Immature natural killer cell (primary cell): ENCODE measurements at regions not wholly inside any gene's neighbourhood (a gene's known extent, or its start where the extent isn't known, plus 50 kb on each side); places are given as distances from the start of the nearest gene placed in this dataset.

Experiments used
- DNase-seq, 3 donors: peaks; one replicate each; pipeline ENCODE4 v3.0.0; 2022; ENCODE audit warnings: mixed read lengths in 1 of 3
- H3K27ac Mint-ChIP-seq, 6 donors: one replicate each; pipeline ENCODE4 v1.8.0; 2020; ENCODE audit warnings: mixed read lengths in 6 of 6, mild to moderate bottlenecking in 5 of 6, inconsistent platforms in 4 of 6, moderate library complexity in 3 of 6
- H3K27me3 Mint-ChIP-seq, 3 donors: one replicate each; pipeline ENCODE4 v1.8.0; 2020 to 2021; ENCODE audit warnings: low read depth in 3 of 3, mild to moderate bottlenecking in 3 of 3, mixed read lengths in 3 of 3, moderate library complexity in 3 of 3, inconsistent platforms in 1 of 3
- H3K36me3 Mint-ChIP-seq, 3 donors: one replicate each; pipeline ENCODE4 v1.8.0; 2020; ENCODE audit warnings: mixed read lengths in 3 of 3, inconsistent platforms in 2 of 3, mild to moderate bottlenecking in 2 of 3
- H3K4me1 Mint-ChIP-seq, 2 donors: one replicate each; pipeline ENCODE4 v1.8.0; 2020; ENCODE audit warnings: inconsistent platforms in 2 of 2, mild to moderate bottlenecking in 2 of 2, mixed read lengths in 2 of 2, moderate library complexity in 1 of 2
- H3K4me3 Mint-ChIP-seq, 5 donors: one replicate each; pipeline ENCODE4 v1.8.0; 2020; ENCODE audit warnings: mild to moderate bottlenecking in 5 of 5, mixed read lengths in 5 of 5, inconsistent platforms in 3 of 5, moderate library complexity in 3 of 5
- H3K9me3 Mint-ChIP-seq, 6 donors: one replicate each; pipeline ENCODE4 v1.8.0; 2020; ENCODE audit warnings: mild to moderate bottlenecking in 6 of 6, mixed read lengths in 6 of 6, inconsistent platforms in 4 of 6, moderate library complexity in 3 of 6

DNA sequence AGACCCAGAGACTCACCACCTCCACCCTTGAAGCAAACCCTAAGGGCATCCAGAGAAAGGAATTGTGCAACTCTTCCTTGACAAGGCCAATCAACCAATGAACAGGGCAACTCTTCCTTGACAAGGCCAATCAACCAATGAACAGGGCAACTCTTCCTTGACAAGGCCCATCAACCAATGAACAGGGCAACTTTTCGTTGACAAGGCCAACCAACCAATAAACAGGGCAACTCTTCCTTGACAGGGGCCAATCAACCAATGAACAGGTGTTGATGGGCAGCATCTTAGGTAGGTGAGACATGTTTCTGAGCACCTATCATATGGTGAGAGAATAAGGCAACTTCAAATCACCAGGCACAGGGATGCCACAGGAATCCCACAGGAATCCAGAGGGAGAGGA, 181.5 kb upstream of the RNF32 start:
- H3K4me3 Mint-ChIP-seq: no peak overlapping the region
- H3K4me1 Mint-ChIP-seq: no peaks in the 10 kb centered on the region
- H3K36me3 Mint-ChIP-seq: no peaks in the 10 kb centered on the region
- no peak overlapping the region for H3K27ac Mint-ChIP-seq
- H3K27me3 Mint-ChIP-seq: peaks cover 1 to 3% (median 2%) of the 10 kb centered on the region in 3 donors
- DNase-seq: no peak
- H3K9me3 Mint-ChIP-seq: peaks cover 0 to 2% (median 0%) of the 10 kb centered on the region in 6 donors

DNA sequence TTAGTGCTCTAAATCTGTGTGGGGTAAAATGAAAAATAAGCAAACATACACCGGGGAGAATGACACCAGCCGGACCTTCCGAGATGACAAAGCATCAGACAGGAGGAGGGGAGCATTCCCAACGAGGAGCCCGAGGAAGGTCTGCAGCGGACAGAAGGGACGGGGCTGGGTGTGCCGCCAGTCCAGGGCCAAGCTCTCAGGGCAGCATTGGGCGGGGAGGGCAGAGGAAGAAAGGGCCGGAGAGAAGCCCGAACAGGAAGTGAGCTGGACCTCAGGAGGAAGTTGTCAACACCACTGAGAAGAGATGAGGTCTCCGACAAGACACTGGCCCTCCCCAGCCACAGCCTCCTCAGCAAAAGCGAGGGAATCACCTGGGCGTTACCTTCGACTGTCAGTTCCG, 182.6 kb upstream of the RNF32 start:
- DNase-seq: no peak
- peaks cover 1 to 3% (median 2%) of the 10 kb centered on the region in 3 donors for H3K27me3 Mint-ChIP-seq
- H3K4me1 Mint-ChIP-seq: no peaks in the 10 kb centered on the region
- H3K36me3 Mint-ChIP-seq: no peaks in the 10 kb centered on the region
- no peak overlapping the region for H3K27ac Mint-ChIP-seq
- peaks cover 0 to 2% (median 0%) of the 10 kb centered on the region in 6 donors for H3K9me3 Mint-ChIP-seq
- no peak overlapping the region for H3K4me3 Mint-ChIP-seq

DNA sequence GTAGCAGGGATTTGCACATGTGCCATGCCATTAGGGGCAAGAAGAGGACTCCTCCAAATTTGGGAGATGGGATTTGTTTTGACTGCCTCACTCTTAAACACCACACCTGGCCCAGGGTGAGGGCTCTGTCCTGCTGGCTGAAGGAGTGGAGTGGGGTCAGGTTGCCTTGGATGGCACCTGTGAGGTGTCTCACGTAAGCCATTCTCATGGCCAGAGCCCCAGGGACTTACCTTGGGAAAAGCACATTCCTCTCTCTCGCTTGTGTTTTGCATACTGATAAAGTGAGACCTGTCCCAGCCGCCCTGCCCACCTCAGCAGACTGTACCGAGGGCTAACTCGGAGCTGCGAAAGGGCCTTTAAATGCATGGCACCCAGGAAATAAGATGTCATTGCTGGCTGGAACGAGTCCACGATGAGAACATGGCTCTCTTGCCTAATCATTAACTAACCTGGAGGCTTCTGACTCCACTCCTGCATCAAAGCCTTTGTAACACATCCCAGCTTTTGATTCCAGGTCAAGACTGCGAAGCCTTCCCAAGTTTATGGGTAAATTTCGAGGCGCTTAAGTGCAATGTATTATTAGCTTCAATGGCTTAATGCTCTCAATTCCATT, 184.0 kb upstream of the RNF32 start:
- Mint-ChIP-seq H3K36me3 (no peaks in the 10 kb centered on the region), H3K27ac (no peak overlapping the region), H3K4me3 (no peak overlapping the region), H3K27me3 (peaks cover 2 to 4% (median 3%) of the 10 kb centered on the region in 3 donors), H3K4me1 (no peaks in the 10 kb centered on the region), H3K9me3 (peaks cover 0 to 2% (median 0%) of the 10 kb centered on the region in 6 donors)
- DNase-seq: no peak

DNA sequence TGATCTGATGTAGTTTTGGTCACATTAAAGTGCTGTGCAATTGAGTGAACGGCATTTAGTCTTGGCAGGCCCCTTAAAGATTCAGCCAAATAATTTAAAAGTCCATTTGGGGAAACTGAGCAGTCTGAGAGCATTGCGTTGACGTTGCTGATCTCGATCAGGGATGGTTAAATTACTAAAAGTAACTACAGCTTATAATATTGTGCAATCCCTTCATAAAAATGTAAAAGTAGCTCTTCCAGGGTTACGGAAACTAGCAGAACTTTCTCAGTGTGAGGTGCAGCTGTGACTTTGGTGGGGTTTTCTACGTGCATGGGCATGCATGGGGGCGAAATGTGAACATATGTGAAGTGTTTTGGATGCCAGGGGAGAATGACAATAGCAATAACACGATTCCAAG, 184.5 kb upstream of the RNF32 start:
- no peaks in the 10 kb centered on the region for H3K36me3 Mint-ChIP-seq
- DNase-seq: no peak
- no peaks in the 10 kb centered on the region for H3K4me1 Mint-ChIP-seq
- peaks cover 0 to 4% (median 3%) of the 10 kb centered on the region in 3 donors for H3K27me3 Mint-ChIP-seq
- H3K4me3 Mint-ChIP-seq: no peak overlapping the region
- no peak overlapping the region for H3K27ac Mint-ChIP-seq
- H3K9me3 Mint-ChIP-seq: peaks cover 0 to 2% (median 0%) of the 10 kb centered on the region in 6 donors

DNA sequence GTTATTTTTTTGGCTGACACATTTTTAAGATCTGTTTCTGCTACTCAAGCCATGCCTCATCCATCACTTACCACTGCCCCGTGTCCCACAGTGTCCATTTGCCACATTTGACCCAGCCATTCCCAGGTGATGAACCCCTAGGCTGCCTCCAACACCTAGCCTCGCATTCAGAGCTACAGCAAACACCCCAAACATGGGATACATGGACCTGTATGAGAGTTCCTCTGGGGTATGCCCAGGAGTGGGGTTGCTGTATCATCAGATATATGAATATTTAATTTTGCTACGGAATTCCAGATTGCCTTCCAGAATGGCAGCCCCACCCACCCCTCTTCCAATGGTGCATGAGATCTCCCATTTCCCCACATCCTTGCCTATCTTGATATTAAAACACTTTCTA, 190.1 kb upstream of the RNF32 start:
- Mint-ChIP-seq H3K4me1 (no peaks in the 10 kb centered on the region), H3K27me3 (peaks cover 0 to 5% (median 0%) of the 10 kb centered on the region in 3 donors), H3K36me3 (no peaks in the 10 kb centered on the region)

DNA sequence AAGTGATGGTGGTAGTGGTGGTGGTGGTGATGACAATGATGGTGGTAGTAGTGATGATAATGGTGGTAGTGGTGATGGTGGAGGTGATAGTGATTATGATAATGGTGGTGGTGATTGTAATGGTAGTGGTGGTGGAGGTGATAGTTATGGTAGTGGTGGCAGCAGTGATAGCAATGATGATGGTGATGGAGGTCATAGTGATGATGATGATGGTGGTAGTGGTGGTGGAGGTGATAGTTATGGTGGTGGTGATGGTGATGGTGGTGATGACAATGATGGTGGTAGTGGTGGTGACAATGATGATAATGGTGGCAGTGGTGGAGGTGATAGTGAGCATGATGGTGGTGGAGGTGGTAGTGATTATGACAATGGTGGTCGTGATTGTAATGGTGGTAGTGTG, 191.7 kb upstream of the RNF32 start:
- Mint-ChIP-seq H3K36me3 (no peaks in the 10 kb centered on the region), H3K4me1 (no peaks in the 10 kb centered on the region), H3K27ac (no peak overlapping the region), H3K27me3 (peaks cover 0 to 10% (median 0%) of the 10 kb centered on the region in 3 donors), H3K4me3 (no peak overlapping the region), H3K9me3 (no peaks in the 10 kb centered on the region)
- DNase-seq: no peak

More for the DNA sequence above, 190.1 kb upstream of the RNF32 start:
- Mint-ChIP-seq H3K9me3 (no peaks in the 10 kb centered on the region), H3K4me3 (no peak overlapping the region), H3K27ac (no peak overlapping the region)
- no peak for DNase-seq

DNA sequence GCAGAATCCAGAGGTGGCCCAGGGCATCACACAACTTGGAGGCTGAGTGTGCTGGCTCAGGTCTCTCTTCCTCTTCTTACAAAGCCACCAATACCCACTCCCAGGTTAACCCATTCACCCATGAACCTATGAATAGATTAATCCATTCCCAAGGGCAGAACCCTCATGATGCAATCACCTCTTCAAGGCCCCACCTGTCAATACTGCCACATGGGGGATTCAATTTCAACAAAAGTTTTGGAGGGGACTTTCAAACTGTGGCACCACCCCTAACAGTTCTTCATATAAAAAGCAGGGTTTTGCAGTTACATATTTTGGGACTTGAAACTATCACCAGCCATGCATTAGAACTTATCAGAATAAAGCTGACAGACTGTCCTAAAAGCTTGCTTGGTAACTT, 193.6 kb upstream of the RNF32 start:
- Mint-ChIP-seq H3K4me1 (no peaks in the 10 kb centered on the region), H3K4me3 (no peak overlapping the region), H3K27ac (no peak overlapping the region), H3K27me3 (peaks cover 0 to 7% (median 0%) of the 10 kb centered on the region in 3 donors), H3K36me3 (no peaks in the 10 kb centered on the region), H3K9me3 (no peaks in the 10 kb centered on the region)
- no peak for DNase-seq

DNA sequence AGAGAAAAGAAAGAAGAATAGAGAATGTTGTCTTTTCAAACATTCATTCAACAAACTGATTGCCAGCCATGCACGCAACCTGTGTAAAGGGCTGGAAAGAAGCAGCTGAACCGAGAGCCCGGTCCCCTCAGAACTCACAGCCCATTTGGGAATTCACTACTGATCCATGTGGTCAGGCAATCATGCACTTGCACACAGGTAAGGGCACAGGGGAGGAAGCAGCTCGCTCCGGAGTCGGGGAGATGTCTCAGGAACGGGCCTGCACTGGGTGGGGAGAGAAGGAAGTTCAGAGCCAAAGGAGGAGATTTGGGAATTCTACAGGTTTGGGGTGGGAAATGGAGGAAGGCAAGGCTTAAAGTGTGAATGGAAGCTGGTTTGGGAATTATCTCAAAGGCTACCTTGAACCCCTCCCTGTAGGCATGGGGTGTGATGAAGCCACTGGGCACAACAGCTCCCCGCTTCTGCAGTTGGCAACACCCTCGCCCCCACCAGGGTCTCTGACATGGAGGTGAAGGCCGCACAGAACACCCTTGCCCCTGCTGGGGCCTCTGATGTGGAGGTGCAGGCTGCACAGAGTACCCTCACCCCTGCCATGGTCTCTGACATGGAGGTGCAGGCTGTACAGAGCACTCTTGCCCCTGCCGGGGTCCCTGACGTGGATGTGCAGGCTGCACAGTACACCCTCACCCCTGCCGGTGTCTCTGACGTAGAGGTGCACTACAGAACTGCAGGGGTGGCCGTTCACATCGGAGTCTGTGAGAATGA, 194.4 kb upstream of the RNF32 start:
- H3K27me3 Mint-ChIP-seq: peaks cover 0 to 7% (median 0%) of the 10 kb centered on the region in 3 donors
- H3K36me3 Mint-ChIP-seq: no peaks in the 10 kb centered on the region
- H3K4me3 Mint-ChIP-seq: no peak overlapping the region
- H3K27ac Mint-ChIP-seq: no peak overlapping the region
- no peaks in the 10 kb centered on the region for H3K9me3 Mint-ChIP-seq
- H3K4me1 Mint-ChIP-seq: no peaks in the 10 kb centered on the region
- no peak for DNase-seq

DNA sequence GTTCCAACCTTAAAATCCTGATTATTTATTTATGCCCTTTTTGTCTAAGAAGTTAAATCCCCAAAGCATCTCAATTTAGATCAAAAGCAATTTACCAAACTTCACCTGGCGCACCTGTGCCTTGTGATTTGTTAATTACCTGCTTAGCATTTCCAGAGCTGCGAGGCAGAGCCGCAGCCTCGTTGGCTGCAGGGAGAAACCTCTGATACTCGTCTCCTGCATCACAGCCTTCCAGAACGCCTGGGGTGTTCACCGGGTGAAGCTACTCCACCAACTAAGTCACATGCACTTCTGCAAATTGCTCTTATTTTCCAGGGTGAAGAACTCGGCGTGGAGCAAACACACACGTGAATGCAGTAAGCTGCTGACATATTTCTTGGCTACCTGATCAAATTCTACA, 198.1 kb upstream of the RNF32 start:
- H3K9me3 Mint-ChIP-seq: no peaks in the 10 kb centered on the region
- no peaks in the 10 kb centered on the region for H3K36me3 Mint-ChIP-seq
- H3K27ac Mint-ChIP-seq: no peak overlapping the region
- peaks cover 0 to 7% (median 0%) of the 10 kb centered on the region in 3 donors for H3K27me3 Mint-ChIP-seq
- H3K4me3 Mint-ChIP-seq: no peak overlapping the region
- no peaks in the 10 kb centered on the region for H3K4me1 Mint-ChIP-seq
- DNase-seq: no peak

DNA sequence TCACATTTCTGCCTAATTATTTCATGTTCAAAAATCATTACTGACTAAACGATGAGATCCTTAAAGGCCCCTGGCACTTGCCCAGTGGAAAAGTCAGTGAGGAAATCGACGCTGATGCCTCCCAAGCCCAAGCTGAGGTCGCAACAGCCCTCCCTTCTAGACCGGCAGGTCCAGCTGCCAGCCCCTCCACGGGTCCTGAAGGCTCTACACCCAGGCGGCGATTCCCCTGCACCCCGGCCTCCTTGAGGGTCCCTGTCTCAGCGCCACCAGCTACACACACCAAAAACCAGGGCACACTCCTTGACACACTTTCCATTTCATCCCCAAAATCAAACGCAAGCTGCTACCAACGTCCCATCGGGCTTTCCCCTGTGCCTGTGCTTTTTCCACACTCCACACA, 200.1 kb upstream of the RNF32 start:
- peaks cover 0 to 5% (median 0%) of the 10 kb centered on the region in 3 donors for H3K27me3 Mint-ChIP-seq
- H3K4me1 Mint-ChIP-seq: no peaks in the 10 kb centered on the region
- H3K27ac Mint-ChIP-seq: no peak overlapping the region

DNA sequence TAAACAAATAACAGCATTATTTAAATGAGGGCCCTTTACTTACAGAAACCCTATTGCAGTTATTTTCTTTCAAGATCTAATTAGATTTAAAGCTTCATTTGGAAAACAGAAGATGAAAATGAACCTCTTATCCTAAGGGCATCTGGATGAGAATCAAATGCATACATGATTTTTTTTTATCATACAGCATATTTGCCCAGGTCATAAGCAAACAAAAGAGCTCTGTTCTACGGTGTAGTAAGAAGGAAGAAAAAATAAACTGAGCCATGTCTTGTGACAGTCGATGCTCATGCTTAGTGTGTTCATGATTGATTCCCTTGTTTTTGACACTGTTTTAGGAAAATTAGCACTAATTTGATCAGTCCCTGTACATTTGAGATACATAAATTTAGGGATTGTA, 202.6 kb upstream of the RNF32 start:
- no peaks in the 10 kb centered on the region for H3K36me3 Mint-ChIP-seq

More for the DNA sequence above, 200.1 kb upstream of the RNF32 start:
- Mint-ChIP-seq H3K9me3 (no peaks in the 10 kb centered on the region), H3K36me3 (no peaks in the 10 kb centered on the region), H3K4me3 (no peak overlapping the region)
- DNase-seq: no peak

DNA sequence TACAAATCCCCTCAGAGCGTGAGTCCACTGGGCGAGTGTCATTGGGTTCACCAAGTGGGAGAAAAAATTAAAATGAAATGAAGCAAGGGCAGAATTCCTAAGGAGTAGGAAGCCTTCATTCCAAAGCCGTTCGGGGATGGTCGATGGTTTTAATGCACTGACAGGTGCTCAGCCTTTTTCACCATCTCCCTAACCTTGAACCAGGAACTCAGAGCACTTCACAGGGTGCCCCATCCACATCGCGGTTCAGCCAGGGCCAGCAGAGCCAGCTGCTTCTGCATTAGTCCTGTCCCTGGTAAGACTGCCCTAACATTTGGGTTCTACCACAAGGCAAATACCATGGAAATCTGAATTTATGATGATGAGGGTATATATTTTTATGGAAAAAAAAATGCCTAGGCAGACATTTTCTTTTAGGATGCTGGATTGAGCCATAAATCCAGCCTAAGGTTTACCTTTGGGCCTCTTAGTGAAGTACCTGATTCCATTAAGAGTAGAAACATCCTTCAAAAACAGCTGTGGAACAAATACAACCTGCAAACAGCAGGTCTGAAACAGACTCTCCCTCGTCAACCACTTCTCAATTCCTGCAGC, 203.5 kb upstream of the RNF32 start:
- H3K9me3 Mint-ChIP-seq: peaks cover 0 to 3% (median 0%) of the 10 kb centered on the region in 6 donors
- DNase-seq: no peak
- no peak overlapping the region for H3K4me3 Mint-ChIP-seq
- H3K36me3 Mint-ChIP-seq: no peaks in the 10 kb centered on the region
- no peak overlapping the region for H3K27ac Mint-ChIP-seq
- H3K4me1 Mint-ChIP-seq: no peaks in the 10 kb centered on the region
- H3K27me3 Mint-ChIP-seq: peaks cover 3 to 9% (median 3%) of the 10 kb centered on the region in 3 donors

More for the DNA sequence above, 202.6 kb upstream of the RNF32 start:
- Mint-ChIP-seq H3K4me3 (no peak overlapping the region), H3K9me3 (peaks cover 0 to 3% (median 0%) of the 10 kb centered on the region in 6 donors), H3K4me1 (no peaks in the 10 kb centered on the region), H3K27me3 (peaks cover 3 to 9% (median 3%) of the 10 kb centered on the region in 3 donors), H3K27ac (no peak overlapping the region)
- no peak for DNase-seq

DNA sequence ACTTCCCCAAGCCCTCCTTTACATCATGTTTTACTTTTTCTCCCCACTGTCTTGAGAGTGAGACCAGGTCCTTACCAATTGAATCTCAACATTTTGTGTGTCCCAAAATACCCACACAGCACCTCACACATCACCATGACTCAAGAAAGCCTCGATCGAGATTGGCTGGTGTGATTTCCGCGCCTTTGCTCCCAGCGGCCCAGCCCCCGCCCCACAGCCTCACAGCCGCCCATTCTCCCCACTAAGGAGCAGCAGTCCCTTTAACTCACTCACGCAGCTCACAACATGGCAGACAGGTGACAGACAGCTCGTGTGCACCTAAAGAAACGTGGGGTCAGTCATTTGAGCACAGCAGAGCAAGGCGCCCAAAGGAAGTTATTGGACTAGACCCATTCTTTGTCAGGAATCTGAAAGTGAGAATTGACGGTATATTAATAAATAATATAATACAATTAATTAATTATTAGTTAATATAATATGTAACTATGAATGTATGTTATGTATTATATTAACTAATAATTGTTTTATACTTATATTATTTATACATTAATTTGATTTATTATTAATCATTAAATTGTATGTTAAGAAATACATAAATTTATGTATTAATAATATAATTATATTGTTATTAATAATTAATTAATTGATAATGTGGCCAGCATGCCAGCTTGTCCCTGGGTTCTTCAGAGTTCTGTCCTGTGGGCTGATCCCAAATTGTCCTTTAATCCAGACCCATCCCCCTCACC, 204.9 kb upstream of the RNF32 start:
- no peaks in the 10 kb centered on the region for H3K4me1 Mint-ChIP-seq
- H3K4me3 Mint-ChIP-seq: no peak overlapping the region
- no peak for DNase-seq
- peaks cover 4 to 9% (median 6%) of the 10 kb centered on the region in 3 donors for H3K27me3 Mint-ChIP-seq
- no peak overlapping the region for H3K27ac Mint-ChIP-seq
- peaks cover 0 to 3% (median 0%) of the 10 kb centered on the region in 6 donors for H3K9me3 Mint-ChIP-seq
- no peaks in the 10 kb centered on the region for H3K36me3 Mint-ChIP-seq

DNA sequence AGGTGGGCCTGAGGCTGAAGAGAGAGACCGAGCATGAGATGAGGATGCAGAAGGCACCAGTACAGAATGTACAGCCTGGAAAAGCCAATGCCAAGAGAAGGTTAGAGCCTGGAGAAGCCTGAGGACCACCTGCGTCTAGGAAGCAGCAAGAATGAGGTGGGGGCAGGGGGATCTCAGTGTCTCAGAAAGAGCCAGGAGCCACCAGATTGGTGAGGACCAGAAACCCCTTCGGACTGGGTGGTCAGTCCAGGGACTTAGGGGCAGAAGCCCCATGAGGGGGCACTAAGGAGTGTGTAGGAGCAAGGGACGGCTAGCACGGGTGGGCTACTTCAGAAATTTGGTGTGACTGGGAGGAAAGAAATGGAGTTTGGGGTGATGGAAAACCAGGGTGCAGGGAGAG, 205.9 kb upstream of the RNF32 start:
- Mint-ChIP-seq H3K36me3 (no peaks in the 10 kb centered on the region), H3K27ac (no peak overlapping the region), H3K9me3 (peaks cover 0 to 3% (median 0%) of the 10 kb centered on the region in 6 donors), H3K4me3 (no peak overlapping the region), H3K4me1 (no peaks in the 10 kb centered on the region), H3K27me3 (peaks cover 4 to 12% (median 6%) of the 10 kb centered on the region in 3 donors)
- no peak for DNase-seq
